DMS 273 (cell line): ENCODE measurements at regions not wholly inside any gene's neighbourhood (a gene's known extent, or its start where the extent isn't known, plus 50 kb on each side); places are given as distances from the start of the nearest gene placed in this dataset.
"Not testable (repeated sequence)": the region's sequence is repeated elsewhere in the genome, so short reads cannot be mapped to it uniquely, and the experiment has no call there.

Experiments
- DNase-seq: peaks from one replicate; lab custom pipeline; 2025; ENCODE audit not compliant: unreplicated experiment; lab: John Stamatoyannopoulos, UW

- DNase-seq, result peak; percentile 12
These were observed 501.0 kb upstream of the EDIL3 start for GRCh38 chr5:84885485-84886258.

DNA sequence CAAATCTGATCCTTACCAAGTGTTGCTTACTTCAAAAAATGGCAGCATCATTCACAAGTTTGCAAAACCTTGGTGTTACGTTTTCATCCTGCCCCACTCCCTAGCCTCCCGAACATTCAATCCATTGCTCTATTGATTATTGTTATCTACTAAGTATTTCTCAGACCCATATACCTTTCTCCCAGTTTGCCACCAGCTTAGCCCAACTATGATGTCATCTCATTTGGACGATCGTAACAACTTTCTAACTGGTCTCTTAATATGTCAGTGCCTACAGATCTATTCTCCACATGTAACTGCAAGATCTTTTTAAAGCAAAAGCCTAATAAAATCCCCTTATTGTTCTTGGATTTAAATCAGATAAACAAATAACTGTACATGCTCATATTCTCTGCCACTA is 497.1 kb upstream of the EDIL3 start:
- no peak for DNase-seq

DNA sequence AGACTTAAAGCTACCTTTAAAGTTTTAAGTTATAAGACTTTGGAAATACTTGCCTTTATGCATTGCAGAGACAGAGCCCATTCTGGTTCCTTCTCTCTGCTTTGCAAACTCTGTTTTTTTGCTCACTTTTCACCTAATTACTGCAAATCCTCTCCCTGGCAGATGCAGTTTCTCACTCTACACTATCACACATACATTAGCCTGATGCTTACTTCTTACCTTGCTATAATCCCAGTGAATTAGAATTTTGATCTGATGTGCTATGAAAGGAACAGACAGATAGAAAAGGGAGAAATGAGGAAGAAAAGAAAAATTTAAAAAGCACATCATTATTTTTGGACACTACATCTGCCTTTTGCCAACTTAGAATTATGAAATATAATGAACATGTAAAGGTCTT is 489.5 kb upstream of the EDIL3 start:
- no peak for DNase-seq

- DNase-seq, result no peak
These were observed 488.1 kb upstream of the EDIL3 start for GRCh38 chr5:84872768-84873167.

GRCh38 chr5:84870369-84870768 is 485.7 kb upstream of the EDIL3 start:
- DNase-seq, result no peak

- no peak for DNase-seq
These were observed 485.0 kb upstream of the EDIL3 start for GRCh38 chr5:84869675-84870074.

- DNase-seq, result not testable (repeated sequence)
These were observed 479.3 kb upstream of the EDIL3 start for GRCh38 chr5:84863936-84864335.

- DNase-seq, result no peak
These were observed 478.3 kb upstream of the EDIL3 start for GRCh38 chr5:84863020-84863419.

GRCh38 chr5:84862132-84862531 is 477.5 kb upstream of the EDIL3 start:
- no peak for DNase-seq

DNA sequence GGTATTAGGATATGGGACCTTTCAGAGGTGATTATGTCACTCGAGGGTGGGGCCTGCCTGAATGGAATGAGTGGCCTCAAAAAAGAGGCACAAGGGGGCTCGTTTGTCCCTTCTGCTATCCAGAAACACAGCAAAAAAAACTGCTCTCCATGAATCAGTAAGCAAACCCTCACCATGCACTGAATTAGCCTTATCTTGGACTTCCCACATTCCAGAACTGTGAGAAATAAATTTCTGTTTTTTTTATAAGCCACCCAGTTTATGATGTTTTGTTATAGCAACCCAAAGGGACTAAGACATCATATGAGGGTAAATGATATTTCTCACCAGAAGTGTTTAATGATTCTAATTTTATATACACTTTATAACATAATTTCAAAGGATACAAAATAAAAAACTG is 476.6 kb upstream of the EDIL3 start:
- DNase-seq, result no peak

DNA sequence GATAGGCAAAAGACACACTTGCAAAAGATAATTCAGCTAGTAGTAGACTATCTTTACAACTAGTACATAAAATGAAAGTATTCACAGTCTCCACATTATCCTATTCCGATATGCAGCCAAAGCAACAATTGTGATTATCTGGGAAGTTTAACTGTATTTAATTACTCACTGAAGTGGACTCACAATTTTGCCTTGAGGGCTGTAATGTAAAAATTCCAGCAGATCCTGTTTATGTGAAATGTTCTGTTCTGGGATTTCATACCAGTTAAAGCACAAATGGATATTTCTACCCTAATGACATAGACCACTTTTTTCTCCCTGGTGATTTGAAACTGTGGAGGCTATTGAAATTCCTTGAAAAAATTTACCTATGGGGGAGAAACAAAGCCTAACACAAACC is 474.4 kb upstream of the EDIL3 start:
- DNase-seq, result no peak

DNA sequence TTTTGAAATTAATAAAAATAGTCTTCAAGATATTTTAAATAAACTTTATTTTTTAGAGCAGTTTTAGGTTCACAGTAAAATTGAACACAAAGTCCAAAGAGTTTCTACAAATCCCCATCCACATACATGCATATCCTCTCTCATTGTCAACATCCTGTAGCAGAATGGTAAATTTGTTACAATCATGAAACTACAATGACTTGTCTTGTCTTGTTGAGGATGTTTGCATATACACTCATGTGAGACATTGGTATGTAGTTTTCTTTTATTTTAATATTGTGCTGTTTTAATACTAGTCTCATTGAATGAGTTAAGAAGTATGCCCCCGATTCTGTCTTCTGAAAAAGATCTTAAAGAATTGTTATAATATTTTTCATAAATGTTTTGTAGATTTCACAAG is 447.0 kb upstream of the EDIL3 start:
- no peak for DNase-seq

DNA sequence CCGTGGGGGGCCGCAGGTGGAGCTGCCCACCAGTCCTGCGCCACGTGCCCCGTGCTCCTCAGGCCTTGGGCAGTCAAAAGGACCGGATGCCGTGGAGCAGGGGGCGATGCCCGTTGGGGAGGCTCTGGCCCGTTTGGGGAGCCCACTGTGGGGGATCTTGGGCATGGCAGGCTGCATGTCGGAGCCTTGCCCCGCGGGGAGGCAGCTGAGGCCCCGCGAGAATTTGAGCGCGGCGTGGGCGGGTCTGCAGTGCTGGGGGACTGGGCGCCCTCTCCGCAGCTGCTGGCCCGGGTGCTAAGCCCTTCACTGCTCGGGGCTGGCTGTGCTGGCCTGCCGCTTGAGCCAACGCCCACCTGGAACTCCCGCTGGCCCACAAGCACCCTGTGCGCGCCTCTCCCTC is 445.6 kb upstream of the EDIL3 start:
- no peak for DNase-seq

DNA sequence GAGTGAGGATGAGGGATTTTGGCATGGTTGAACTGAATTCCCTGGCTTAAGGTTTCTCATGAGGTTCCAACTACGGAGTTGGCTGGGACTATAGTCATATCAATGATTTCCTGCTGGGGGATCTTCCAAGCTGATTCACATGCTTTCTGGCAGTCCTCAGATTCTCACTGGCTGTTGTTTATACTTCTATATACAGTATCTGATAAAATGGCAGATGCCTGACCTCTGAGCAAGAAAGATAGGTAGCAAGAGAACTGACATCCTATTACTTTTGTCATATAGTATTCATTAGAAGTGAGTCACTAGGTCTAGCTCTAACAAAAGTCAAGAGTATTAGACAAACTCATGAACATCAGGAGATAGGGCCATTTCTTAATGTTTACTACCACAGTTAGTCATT is 440.9 kb upstream of the EDIL3 start:
- DNase-seq, result no peak

DNA sequence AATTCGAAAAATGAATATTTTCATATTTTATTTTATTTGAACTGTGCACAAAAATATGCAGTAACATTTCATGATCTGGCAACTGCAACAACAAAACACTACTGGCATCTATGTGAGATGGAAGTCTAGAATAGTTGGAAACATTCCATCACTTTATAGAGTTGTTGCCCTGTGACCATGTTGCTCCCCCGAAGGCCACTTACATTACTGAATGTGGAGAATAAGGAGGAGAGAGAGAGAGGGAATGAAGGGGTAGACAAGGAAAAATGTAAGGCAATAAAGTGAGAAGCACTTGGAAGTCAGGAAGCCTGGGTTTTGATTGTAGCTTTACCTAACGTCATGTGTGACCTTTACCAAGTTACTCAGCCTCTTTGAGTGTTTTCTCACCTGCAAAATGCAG is 437.2 kb upstream of the EDIL3 start:
- peak; percentile 4 for DNase-seq

GRCh38 chr5:84817953-84818352 is 433.3 kb upstream of the EDIL3 start:
- DNase-seq, result no peak

- peak; percentile 2 for DNase-seq
These were observed 432.3 kb upstream of the EDIL3 start for GRCh38 chr5:84816746-84817547.

- DNase-seq, result no peak
These were observed 431.5 kb upstream of the EDIL3 start for GRCh38 chr5:84816160-84816559.

DNA sequence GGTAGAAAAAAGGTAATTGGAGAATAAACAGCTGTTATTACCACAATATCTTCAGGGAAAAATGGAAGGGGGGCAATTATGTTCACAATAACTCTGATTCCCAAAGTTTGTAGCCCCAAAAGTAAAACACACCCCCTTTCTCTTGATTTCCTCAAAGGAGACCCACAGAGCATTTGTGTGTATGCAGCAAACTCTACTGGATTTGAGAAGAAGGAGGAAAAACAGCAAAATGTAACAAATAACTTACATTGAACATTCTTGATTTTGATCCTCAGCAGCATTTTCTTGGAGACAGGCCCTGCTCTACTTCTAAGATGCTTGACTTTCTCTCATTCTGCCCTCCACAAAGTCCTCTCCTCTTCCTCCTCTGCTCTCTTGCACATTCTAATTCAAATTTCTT is 420.8 kb upstream of the EDIL3 start:
- no peak for DNase-seq

- DNase-seq, result no peak
These were observed 411.7 kb upstream of the EDIL3 start for GRCh38 chr5:84796399-84796798.

DNA sequence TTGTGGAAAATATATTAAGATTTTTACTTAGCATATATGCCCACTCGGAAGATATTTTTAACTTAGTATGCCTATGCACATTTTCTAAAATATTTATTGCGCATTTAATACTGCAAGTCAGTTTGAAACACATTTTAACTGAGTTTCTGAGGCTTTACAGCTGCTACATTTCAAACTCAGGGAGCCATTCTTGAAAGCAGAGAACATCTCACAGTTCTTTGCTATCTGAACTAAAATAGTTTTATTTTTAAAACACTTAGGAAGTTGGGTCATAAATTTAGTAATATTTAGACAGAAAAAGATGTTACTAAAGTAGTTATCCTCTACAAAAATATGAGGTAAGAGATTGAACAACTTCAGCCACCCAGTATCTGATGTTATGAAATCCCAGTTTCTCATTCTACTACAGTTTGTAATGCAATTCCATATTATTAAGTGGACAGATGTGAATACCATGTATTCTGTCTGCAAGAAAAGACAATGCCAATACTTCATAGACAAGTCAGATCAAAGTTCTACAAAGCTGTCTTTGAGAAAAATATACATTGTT is 409.9 kb upstream of the EDIL3 start:
- no peak for DNase-seq

DNA sequence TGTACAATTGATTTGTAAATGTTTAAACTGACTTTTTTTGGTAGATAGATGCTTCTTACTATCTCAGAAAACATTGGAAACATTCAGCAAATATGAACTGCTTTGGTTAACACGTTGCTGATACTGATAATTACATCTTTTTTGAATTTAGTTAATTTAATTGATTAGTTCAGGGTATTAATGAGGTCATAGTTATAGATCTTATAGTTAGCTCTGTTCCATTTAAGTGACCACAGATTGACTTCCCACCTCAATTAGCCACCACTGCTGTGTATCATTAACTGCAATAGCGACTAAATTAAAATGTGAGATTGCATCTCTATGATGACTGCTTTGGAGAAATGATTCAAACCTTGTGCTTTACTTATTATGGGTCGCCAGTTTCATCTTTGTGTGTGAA is 407.1 kb upstream of the EDIL3 start:
- DNase-seq, result no peak
